Natural killer cell treated with Interleukin-12 subunit alpha and Interleukin-12 subunit beta and Interleukin-15 and Interleukin-18, amount 100 ng/mL, for 72 hours (primary cell): ENCODE measurements at regions not wholly inside any gene's neighbourhood (a gene's known extent, or its start where the extent isn't known, plus 50 kb on each side); places are given as distances from the start of the nearest gene placed in this dataset.
"Not testable (repeated sequence)": the region's sequence is repeated elsewhere in the genome, so short reads cannot be mapped to it uniquely, and the experiment has no call there.

Experiments used
- ATAC-seq, 2 donors: fragments of 150-1000 bp; cut with Tn5 transposase in 1 of 2; sonication (Bioruptor Pico), chemical (Tn5 transposase) in 1 of 2; 2 replicates each; pipeline ENCODE4 v1.10.0; 2021
- DNase-seq: peaks from one replicate; pipeline ENCODE4 v3.0.0; 2022; ENCODE audit warnings: low spot score
- H3K27ac Mint-ChIP-seq, 2 donors: 1 replicate in 1 of 2; 2 replicates in 1 of 2; pipeline ENCODE4 v1.8.0; 2022; ENCODE audit warnings: mixed read lengths in 2 of 2, mild to moderate bottlenecking in 1 of 2, moderate library complexity in 1 of 2
- H3K27me3 Mint-ChIP-seq, 2 donors: 1 replicate in 1 of 2; 2 replicates in 1 of 2; pipeline ENCODE4 v1.8.0; 2022; ENCODE audit warnings: mixed read lengths in 2 of 2
- H3K36me3 Mint-ChIP-seq: one replicate; pipeline ENCODE4 v1.8.0; 2022; ENCODE audit warnings: mixed read lengths
- H3K4me1 Mint-ChIP-seq, 2 donors: 1 replicate in 1 of 2; 2 replicates in 1 of 2; pipeline ENCODE4 v1.8.0; 2022; ENCODE audit warnings: low read depth in 2 of 2, mixed read lengths in 2 of 2, mild to moderate bottlenecking in 1 of 2
- H3K4me3 Mint-ChIP-seq: one replicate; pipeline ENCODE4 v1.8.0; 2022; ENCODE audit warnings: mixed read lengths
- H3K9me3 Mint-ChIP-seq: 2 replicates; pipeline ENCODE4 v1.8.0; 2022; ENCODE audit warnings: mixed read lengths

- Mint-ChIP-seq H3K4me1 (no peaks in the 10 kb centered on the region), H3K36me3 (no peaks in the 10 kb centered on the region), H3K4me3 (no peak overlapping the region), H3K27me3 (peaks cover 2 to 6% of the 10 kb centered on the region in 2 donors), H3K27ac (no peak overlapping the region), H3K9me3 (no peaks in the 10 kb centered on the region)
- no peak for ATAC-seq
- no peak for DNase-seq
Observed at GRCh38 chr2:65765376-65765775, 333.0 kb upstream of the SPRED2 start.

- peaks cover 8% of the 10 kb centered on the region for H3K36me3 Mint-ChIP-seq
- H3K27ac Mint-ChIP-seq, result no peak overlapping the region
- H3K27me3 Mint-ChIP-seq, result peaks cover 5 to 12% of the 10 kb centered on the region in 2 donors
- ATAC-seq (no peak), DNase-seq (no peak)
- no peaks in the 10 kb centered on the region for H3K4me1 Mint-ChIP-seq
- no peak overlapping the region for H3K4me3 Mint-ChIP-seq
- peaks cover 7% of the 10 kb centered on the region for H3K9me3 Mint-ChIP-seq
Observed at GRCh38 chr2:65762068-65762467, 329.7 kb upstream of the SPRED2 start.

- ATAC-seq (no peak), DNase-seq (no peak)
- Mint-ChIP-seq H3K9me3 (peaks cover 8% of the 10 kb centered on the region), H3K27ac (no peak overlapping the region), H3K36me3 (peaks cover 8% of the 10 kb centered on the region), H3K4me3 (no peak overlapping the region), H3K4me1 (no peaks in the 10 kb centered on the region), H3K27me3 (no peaks in the 10 kb centered on the region)
Observed at GRCh38 chr2:65754219-65754618, 321.8 kb upstream of the SPRED2 start.

- no peak overlapping the region for H3K27ac Mint-ChIP-seq
- H3K9me3 Mint-ChIP-seq, result peaks cover 4% of the 10 kb centered on the region
- H3K36me3 Mint-ChIP-seq, result no peaks in the 10 kb centered on the region
- DNase-seq (no peak), ATAC-seq (no peak)
- H3K27me3 Mint-ChIP-seq, result peaks cover 0 to 9% of the 10 kb centered on the region in 2 donors
- no peak overlapping the region for H3K4me3 Mint-ChIP-seq
- H3K4me1 Mint-ChIP-seq, result no peaks in the 10 kb centered on the region
Observed at GRCh38 chr2:65751408-65751807, 319.0 kb upstream of the SPRED2 start.

GRCh38 chr2:65749545-65749944 is 317.1 kb upstream of the SPRED2 start:
- peaks cover 5 to 14% of the 10 kb centered on the region in 2 donors for H3K27me3 Mint-ChIP-seq
- H3K9me3 Mint-ChIP-seq, result no peaks in the 10 kb centered on the region
- DNase-seq (no peak), ATAC-seq (no peak)
- no peaks in the 10 kb centered on the region for H3K36me3 Mint-ChIP-seq
- H3K4me3 Mint-ChIP-seq, result no peak overlapping the region
- no peak overlapping the region for H3K27ac Mint-ChIP-seq
- H3K4me1 Mint-ChIP-seq, result no peaks in the 10 kb centered on the region

GRCh38 chr2:65747875-65748274 is 315.5 kb upstream of the SPRED2 start:
- H3K27me3 Mint-ChIP-seq, result peaks cover 5 to 14% of the 10 kb centered on the region in 2 donors
- H3K27ac Mint-ChIP-seq, H3K9me3 Mint-ChIP-seq, DNase-seq, H3K4me1 Mint-ChIP-seq, H3K4me3 Mint-ChIP-seq, ATAC-seq, H3K36me3 Mint-ChIP-seq: not testable (repeated sequence)

- H3K27me3 Mint-ChIP-seq, result peaks cover 8 to 20% of the 10 kb centered on the region in 2 donors
- no peaks in the 10 kb centered on the region for H3K4me1 Mint-ChIP-seq
- no peak overlapping the region for H3K27ac Mint-ChIP-seq
- H3K36me3 Mint-ChIP-seq, result no peaks in the 10 kb centered on the region
- H3K9me3 Mint-ChIP-seq, result no peaks in the 10 kb centered on the region
- ATAC-seq (no peak), DNase-seq (no peak)
- no peak overlapping the region for H3K4me3 Mint-ChIP-seq
Observed at GRCh38 chr2:65746931-65747675, 314.7 kb upstream of the SPRED2 start.

- Mint-ChIP-seq H3K9me3 (peaks cover 6% of the 10 kb centered on the region), H3K4me1 (no peaks in the 10 kb centered on the region), H3K4me3 (no peak overlapping the region), H3K27ac (no peak overlapping the region), H3K27me3 (peaks cover 14 to 27% of the 10 kb centered on the region in 2 donors), H3K36me3 (no peaks in the 10 kb centered on the region)
- no peak for DNase-seq
- ATAC-seq, result no peak
Observed at GRCh38 chr2:65744477-65745200, 312.2 kb upstream of the SPRED2 start.

GRCh38 chr2:65742977-65743376 is 310.6 kb upstream of the SPRED2 start:
- H3K9me3 Mint-ChIP-seq, result peaks cover 6% of the 10 kb centered on the region

GRCh38 chr2:65739927-65740326 is 307.5 kb upstream of the SPRED2 start:
- DNase-seq (no peak), ATAC-seq (no peak)
- Mint-ChIP-seq H3K27me3 (peaks cover 15 to 27% of the 10 kb centered on the region in 2 donors), H3K4me1 (no peaks in the 10 kb centered on the region), H3K36me3 (no peaks in the 10 kb centered on the region), H3K27ac (no peak overlapping the region), H3K4me3 (no peak overlapping the region), H3K9me3 (peaks cover 6% of the 10 kb centered on the region)

More at GRCh38 chr2:65742977-65743376, 310.6 kb upstream of the SPRED2 start:
- Mint-ChIP-seq H3K36me3 (no peaks in the 10 kb centered on the region), H3K27ac (no peak overlapping the region), H3K4me1 (no peaks in the 10 kb centered on the region), H3K4me3 (no peak overlapping the region), H3K27me3 (peaks cover 14 to 19% of the 10 kb centered on the region in 2 donors)
- ATAC-seq (no peak), DNase-seq (no peak)

- Mint-ChIP-seq H3K27me3 (peaks cover 12 to 27% of the 10 kb centered on the region in 2 donors), H3K9me3 (peaks cover 6% of the 10 kb centered on the region), H3K27ac (no peak overlapping the region), H3K36me3 (no peaks in the 10 kb centered on the region), H3K4me1 (no peaks in the 10 kb centered on the region), H3K4me3 (no peak overlapping the region)
- ATAC-seq, result peak in 1 of 2 donors; percentile 11
- no peak for DNase-seq
Observed at GRCh38 chr2:65737452-65738011, 305.1 kb upstream of the SPRED2 start.

GRCh38 chr2:65731476-65731875 is 299.1 kb upstream of the SPRED2 start:
- ATAC-seq, result no peak
- Mint-ChIP-seq H3K27me3 (peaks cover under 1 to 12% of the 10 kb centered on the region in 2 donors), H3K27ac (no peak overlapping the region), H3K4me1 (no peaks in the 10 kb centered on the region), H3K4me3 (no peak overlapping the region), H3K9me3 (no peaks in the 10 kb centered on the region), H3K36me3 (no peaks in the 10 kb centered on the region)
- DNase-seq, result no peak

GRCh38 chr2:65730186-65730585 is 297.8 kb upstream of the SPRED2 start:
- Mint-ChIP-seq H3K27ac (no peak overlapping the region), H3K36me3 (no peaks in the 10 kb centered on the region), H3K4me1 (no peaks in the 10 kb centered on the region), H3K4me3 (no peak overlapping the region), H3K9me3 (no peaks in the 10 kb centered on the region), H3K27me3 (peaks cover 0 to 5% of the 10 kb centered on the region in 2 donors)
- no peak for ATAC-seq
- no peak for DNase-seq

- no peaks in the 10 kb centered on the region for H3K4me1 Mint-ChIP-seq
- H3K27me3 Mint-ChIP-seq, result no peaks in the 10 kb centered on the region
- H3K9me3 Mint-ChIP-seq, result no peaks in the 10 kb centered on the region
- H3K4me3 Mint-ChIP-seq, result no peak overlapping the region
- ATAC-seq (peak in 1 of 2 donors; percentile 13), DNase-seq (no peak)
- no peaks in the 10 kb centered on the region for H3K36me3 Mint-ChIP-seq
- no peak overlapping the region for H3K27ac Mint-ChIP-seq
Observed at GRCh38 chr2:65729246-65729645, 296.8 kb upstream of the SPRED2 start.
